Inflammatory macrophage treated with lipopolysaccharide for 4 hours (primary cell): ENCODE measurements at regions not wholly inside any gene's neighbourhood (a gene's known extent, or its start where the extent isn't known, plus 50 kb on each side); places are given as distances from the start of the nearest gene placed in this dataset.
"Not testable (repeated sequence)": the region's sequence is repeated elsewhere in the genome, so short reads cannot be mapped to it uniquely, and the experiment has no call there.

Experiments used
- DNase-seq: peaks from one replicate; pipeline ENCODE4 v3.0.0-alpha.2; 2020

DNA sequence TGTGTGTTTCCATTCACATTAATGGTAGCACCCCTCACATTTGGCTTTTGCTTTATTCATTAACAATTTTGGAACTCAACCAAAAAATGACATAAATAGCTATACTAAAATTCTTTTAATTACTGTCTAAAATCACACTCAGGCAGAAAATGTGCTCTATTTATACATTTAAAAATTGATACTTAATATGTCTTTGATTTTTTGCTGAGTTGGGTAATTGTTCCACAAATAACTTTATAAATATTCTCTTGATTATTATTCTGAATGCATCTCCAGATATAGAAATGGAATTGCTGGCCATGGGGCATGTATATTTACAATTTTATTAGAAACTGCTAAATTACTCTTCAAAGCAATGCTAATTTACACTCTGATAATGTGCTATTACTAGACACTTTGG is 658.7 kb upstream of the CHRM3 start:
- DNase-seq, result no peak

DNA sequence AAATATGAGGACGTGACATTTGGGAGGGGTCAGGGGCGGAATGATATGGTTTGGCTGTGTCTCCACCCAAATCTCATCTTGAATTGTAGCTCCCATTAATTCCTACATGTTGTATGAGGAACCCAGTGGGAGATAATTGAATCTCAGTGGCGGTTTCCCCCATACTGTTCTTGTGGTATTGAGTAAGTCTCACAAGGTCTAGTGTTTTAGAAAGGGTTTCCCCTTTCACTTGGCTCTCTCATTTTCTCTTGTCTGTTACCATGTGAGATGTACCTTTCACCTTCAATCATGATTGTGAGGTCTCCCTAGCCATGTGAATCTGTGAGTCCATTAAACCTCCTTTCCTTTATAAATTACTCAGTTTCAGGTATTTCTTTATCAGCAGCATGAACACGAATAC is 663.6 kb upstream of the CHRM3 start:
- no peak for DNase-seq

GRCh38 chr1:238710697-238711096 is 675.7 kb upstream of the CHRM3 start:
- DNase-seq, result peak; percentile 0

GRCh38 chr1:238701024-238701423 is 685.3 kb upstream of the CHRM3 start:
- DNase-seq, result no peak

- DNase-seq, result no peak
Observed at GRCh38 chr1:238690415-238690814, 696.0 kb upstream of the CHRM3 start.

GRCh38 chr1:238684576-238684975 is 701.8 kb upstream of the CHRM3 start:
- DNase-seq, result not testable (repeated sequence)

- DNase-seq, result no peak
Observed at GRCh38 chr1:238681451-238681850, 704.9 kb upstream of the CHRM3 start.

DNA sequence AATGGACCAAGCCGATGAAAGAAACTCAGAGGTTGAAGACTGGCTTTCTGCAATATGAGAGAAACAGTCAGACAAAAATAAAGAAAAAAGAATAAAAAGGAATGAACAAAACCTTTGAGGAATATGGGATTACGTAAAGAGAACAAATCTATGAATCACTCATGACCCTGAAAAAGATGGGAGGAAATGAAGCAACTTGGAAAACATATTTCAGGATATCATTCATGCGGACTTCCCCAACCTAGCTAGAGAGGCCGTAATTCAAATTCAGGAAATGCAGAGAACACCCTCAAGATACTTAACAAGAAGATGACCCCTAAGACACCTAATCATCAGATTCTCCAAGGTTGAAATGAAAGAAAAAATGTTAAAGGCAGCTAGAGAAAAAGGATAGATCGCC is 705.3 kb upstream of the CHRM3 start:
- DNase-seq, result peak; percentile 25

DNA sequence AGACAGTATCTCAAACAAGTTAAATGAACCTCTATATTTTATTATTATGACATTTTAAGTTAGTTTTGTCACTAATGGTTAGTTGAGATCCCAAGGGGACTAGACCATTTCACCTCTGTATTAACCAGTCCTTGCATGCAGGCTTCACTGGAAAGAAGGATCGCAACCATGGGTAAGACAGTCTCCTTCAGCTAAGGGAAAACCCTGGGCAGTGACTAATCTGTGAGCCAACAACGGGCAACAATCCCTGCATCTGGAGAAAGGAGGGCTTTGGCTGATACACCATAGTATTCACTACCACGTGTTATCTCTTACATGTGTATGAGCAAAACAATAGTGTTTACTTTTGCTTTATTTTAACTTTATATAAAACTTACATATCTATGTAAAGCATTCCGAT is 708.8 kb upstream of the CHRM3 start:
- no peak for DNase-seq

DNA sequence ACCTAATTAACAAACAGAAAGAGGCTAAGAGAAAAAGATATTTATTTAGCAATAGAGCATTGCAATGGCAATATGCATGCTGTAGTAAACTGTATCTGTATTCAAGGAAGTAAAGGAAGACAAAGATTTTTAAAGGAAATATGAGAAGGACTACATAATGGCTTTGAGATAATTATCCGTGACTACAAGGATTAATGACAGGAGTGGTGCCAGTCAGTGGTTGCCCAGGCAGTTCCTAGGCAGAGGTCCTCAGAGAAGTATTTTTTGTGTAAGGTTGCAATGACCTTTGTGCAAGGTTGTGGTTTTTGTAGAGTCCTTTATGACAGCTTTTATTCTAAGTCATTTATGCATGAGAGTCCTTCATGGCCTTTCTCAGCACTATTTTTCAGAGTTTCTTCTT is 711.1 kb upstream of the CHRM3 start:
- DNase-seq, result no peak

GRCh38 chr1:238674316-238674715 is 712.1 kb upstream of the CHRM3 start:
- DNase-seq, result no peak

DNA sequence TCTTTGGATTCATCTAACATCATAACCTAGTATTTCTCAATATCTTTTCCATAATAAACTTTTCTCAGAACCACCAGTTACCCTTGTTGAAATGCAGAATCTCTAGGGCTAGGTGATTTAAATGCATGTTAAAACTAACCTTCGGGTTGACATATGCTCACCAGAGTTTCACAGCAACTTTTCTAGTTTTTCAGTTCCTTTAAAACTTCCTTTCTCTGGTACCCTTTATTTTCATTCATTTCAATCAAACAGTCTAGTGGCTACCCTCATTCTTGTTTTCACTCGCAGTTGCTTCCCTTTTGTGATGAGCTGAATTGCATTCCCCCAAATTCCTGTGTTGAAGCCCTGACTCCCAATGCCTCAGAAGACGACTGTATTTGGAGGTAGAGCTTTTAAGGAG is 712.8 kb upstream of the CHRM3 start:
- DNase-seq, result no peak

- DNase-seq, result no peak
Observed at GRCh38 chr1:238672806-238673205, 713.6 kb upstream of the CHRM3 start.

GRCh38 chr1:238672262-238672661 is 714.1 kb upstream of the CHRM3 start:
- DNase-seq, result no peak

DNA sequence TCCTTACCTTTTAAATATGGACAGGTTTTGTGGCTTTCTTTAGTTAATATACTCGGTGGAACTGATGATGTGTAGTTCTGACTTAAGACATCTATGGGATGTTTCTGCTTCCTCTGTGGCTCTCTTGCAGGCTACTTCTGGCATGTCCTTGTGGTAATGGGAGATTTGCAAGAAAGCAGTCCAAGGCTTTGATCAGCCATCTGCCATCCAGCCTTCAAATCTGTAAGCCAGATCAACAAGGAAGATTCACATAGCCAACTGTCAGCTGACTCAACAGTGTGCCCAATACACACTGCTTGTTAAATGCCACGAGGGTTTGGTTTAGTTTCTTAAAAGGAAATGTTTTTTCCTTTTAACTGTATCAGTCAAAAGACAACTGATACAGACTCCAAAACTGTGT is 722.2 kb upstream of the CHRM3 start:
- no peak for DNase-seq

GRCh38 chr1:238660849-238661248 is 725.5 kb upstream of the CHRM3 start:
- DNase-seq, result no peak

GRCh38 chr1:238658763-238659162 is 727.6 kb upstream of the CHRM3 start:
- DNase-seq, result no peak

GRCh38 chr1:238653693-238654321 is 732.6 kb upstream of the CHRM3 start:
- DNase-seq, result no peak

DNA sequence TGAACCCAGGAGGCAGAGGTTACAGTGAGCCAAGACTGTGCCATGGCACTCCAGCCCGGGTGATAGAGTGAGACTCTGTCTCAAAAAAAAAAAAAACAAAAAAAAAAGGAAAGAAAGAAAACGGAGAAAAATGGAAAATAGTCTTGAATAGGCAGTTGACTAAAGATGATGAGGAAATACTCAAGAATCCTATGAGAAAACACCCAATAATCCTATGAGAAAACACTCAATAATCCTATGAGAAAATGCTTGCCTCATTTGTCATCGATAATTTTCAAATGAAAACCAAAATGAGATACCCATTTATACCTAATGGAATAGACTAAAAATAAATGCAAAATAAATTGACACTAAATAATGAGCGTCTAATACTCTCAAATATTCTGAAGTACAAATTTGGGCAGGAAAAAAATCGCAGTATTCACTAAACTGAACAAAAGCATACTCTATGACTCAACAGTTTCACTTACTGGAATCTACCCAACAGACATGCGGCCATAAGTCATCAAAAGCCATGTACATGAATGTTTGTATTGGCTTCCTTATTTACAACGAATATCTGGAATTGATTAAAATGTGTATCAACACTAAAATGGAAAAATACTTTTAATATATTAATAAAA is 733.9 kb upstream of the CHRM3 start:
- DNase-seq, result no peak

- peak; percentile 35 for DNase-seq
Observed at GRCh38 chr1:238649200-238649599, 737.2 kb upstream of the CHRM3 start.

GRCh38 chr1:238648751-238649150 is 737.6 kb upstream of the CHRM3 start:
- no peak for DNase-seq

GRCh38 chr1:238648296-238648695 is 738.1 kb upstream of the CHRM3 start:
- DNase-seq, result no peak

GRCh38 chr1:238647877-238648276 is 738.5 kb upstream of the CHRM3 start:
- DNase-seq, result peak; percentile 19

DNA sequence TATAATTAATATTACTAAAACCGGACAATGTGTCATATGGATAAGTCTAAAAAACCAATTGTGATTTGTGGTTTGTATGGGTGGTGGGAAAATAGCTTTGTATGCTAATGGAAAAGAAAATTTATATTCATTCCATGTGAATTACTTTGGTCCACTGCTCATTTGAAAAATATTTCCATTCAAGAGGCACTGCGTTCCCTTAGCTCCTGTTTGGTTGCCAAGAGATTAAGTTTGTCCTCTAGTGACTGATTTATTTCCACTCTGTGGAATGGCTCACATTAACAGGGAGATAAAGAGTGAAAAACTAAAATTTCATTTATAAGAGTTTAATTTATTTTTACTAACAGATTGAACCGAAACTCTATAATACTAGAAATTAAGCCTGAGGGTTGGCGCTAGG is 744.1 kb upstream of the CHRM3 start:
- no peak for DNase-seq

GRCh38 chr1:238639861-238640260 is 746.5 kb upstream of the CHRM3 start:
- DNase-seq, result peak; percentile 2
